Stimulated activated CD8-positive, alpha-beta memory T cell treated with anti-CD3 and anti-CD28 coated beads, Interleukin-7, amount 100 ng/mL, for 24 hours (primary cell): ENCODE measurements at regions not wholly inside any gene's neighbourhood (a gene's known extent, or its start where the extent isn't known, plus 50 kb on each side); places are given as distances from the start of the nearest gene placed in this dataset.
"Not testable (repeated sequence)": the region's sequence is repeated elsewhere in the genome, so short reads cannot be mapped to it uniquely, and the experiment has no call there.

Experiments used
- DNase-seq: peaks from one replicate; pipeline ENCODE4 v3.0.0-alpha.2; 2020; ENCODE audit warnings: low read depth

- DNase-seq: no peak
These were observed 182.7 kb downstream of the ZFP64 start for GRCh38 chr20:52008874-52009273.

GRCh38 chr20:52004715-52005114, 186.9 kb downstream of the ZFP64 start:
- no peak for DNase-seq

GRCh38 chr20:52004018-52004417, 187.6 kb downstream of the ZFP64 start:
- no peak for DNase-seq

- no peak for DNase-seq
These were observed 188.2 kb downstream of the ZFP64 start for GRCh38 chr20:52003415-52003814.

GRCh38 chr20:52001999-52002666, 189.4 kb downstream of the ZFP64 start:
- no peak for DNase-seq

- DNase-seq: not testable (repeated sequence)
These were observed 194.2 kb downstream of the ZFP64 start for GRCh38 chr20:51997281-51997936.

GRCh38 chr20:51995551-51995951, 193.2 kb upstream of the SALL4 start:
- no peak for DNase-seq

GRCh38 chr20:51994751-51995417, 192.6 kb upstream of the SALL4 start:
- DNase-seq: no peak

GRCh38 chr20:51987812-51988211, 185.5 kb upstream of the SALL4 start:
- no peak for DNase-seq

- DNase-seq: no peak
These were observed 182.7 kb upstream of the SALL4 start for GRCh38 chr20:51985013-51985415.

- no peak for DNase-seq
These were observed 178.0 kb upstream of the SALL4 start for GRCh38 chr20:51980277-51980676.

- no peak for DNase-seq
These were observed 176.9 kb upstream of the SALL4 start for GRCh38 chr20:51979226-51979625.

GRCh38 chr20:51978070-51978501, 175.8 kb upstream of the SALL4 start:
- DNase-seq: no peak

- no peak for DNase-seq
These were observed 169.7 kb upstream of the SALL4 start for GRCh38 chr20:51972056-51972455.

GRCh38 chr20:51970858-51971257, 168.5 kb upstream of the SALL4 start:
- DNase-seq: no peak

- DNase-seq: no peak
These were observed 166.9 kb upstream of the SALL4 start for GRCh38 chr20:51969191-51969590.

- DNase-seq: no peak
These were observed 165.8 kb upstream of the SALL4 start for GRCh38 chr20:51968151-51968550.

- DNase-seq: no peak
These were observed 164.1 kb upstream of the SALL4 start for GRCh38 chr20:51966296-51966971.

GRCh38 chr20:51961964-51962761, 159.8 kb upstream of the SALL4 start:
- no peak for DNase-seq

- no peak for DNase-seq
These were observed 157.8 kb upstream of the SALL4 start for GRCh38 chr20:51960047-51960675.

- no peak for DNase-seq
These were observed 156.8 kb upstream of the SALL4 start for GRCh38 chr20:51959066-51959542.
